HUES48 (cell line): ENCODE measurements at regions not wholly inside any gene's neighbourhood (a gene's known extent, or its start where the extent isn't known, plus 50 kb on each side); places are given as distances from the start of the nearest gene placed in this dataset.

Source experiments
- H3K27ac ChIP-seq: one replicate; pipeline ENCODE4 v1.7.0; 2013; ENCODE audit warnings: low read depth, low read length, inconsistent platforms
- H3K27me3 ChIP-seq: 2 replicates; pipeline ENCODE4 v1.6.1; 2013; ENCODE audit warnings: mild to moderate bottlenecking, low read length; ENCODE audit not compliant: control insufficient read depth, insufficient read depth
- H3K36me3 ChIP-seq: 2 replicates; pipeline ENCODE4 v1.6.1; 2013; ENCODE audit warnings: low read length; ENCODE audit not compliant: control insufficient read depth, insufficient read depth
- H3K4me1 ChIP-seq: 2 replicates; pipeline ENCODE4 v1.6.1; 2013; ENCODE audit warnings: mild to moderate bottlenecking, low read length; ENCODE audit not compliant: control insufficient read depth, insufficient read depth
- H3K4me3 ChIP-seq: 2 replicates; pipeline ENCODE4 v1.5.1; 2013; ENCODE audit warnings: mild to moderate bottlenecking, low read depth, low read length
- H3K9ac ChIP-seq: 2 replicates; pipeline ENCODE4 v1.6.1; 2013; ENCODE audit warnings: mild to moderate bottlenecking, low read depth, low read length, moderate library complexity
- H3K9me3 ChIP-seq: 2 replicates; pipeline ENCODE4 v1.6.1; 2013; ENCODE audit warnings: low read length; ENCODE audit not compliant: control insufficient read depth, insufficient read depth

DNA sequence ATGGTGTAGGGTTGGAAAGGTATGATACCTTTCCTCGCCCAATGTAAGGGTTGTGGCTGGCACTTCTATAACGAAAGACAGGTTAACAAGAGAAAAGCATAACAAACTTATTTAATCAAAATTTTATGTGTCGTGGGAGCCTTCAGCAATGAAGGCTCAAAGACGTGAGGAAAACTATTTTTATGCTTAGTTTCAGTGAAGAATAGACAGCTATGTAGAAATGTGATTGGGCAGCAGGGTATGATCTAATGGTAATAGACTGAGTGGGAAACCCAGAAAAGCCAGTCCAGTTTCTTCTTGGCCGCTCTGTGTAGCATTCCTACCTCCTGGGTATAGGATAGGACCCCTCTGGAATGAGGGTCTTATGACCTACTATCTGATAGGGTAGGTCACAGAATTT is 464.7 kb downstream of the ADGRL2 start:
- H3K36me3 ChIP-seq, result no peaks in the 10 kb centered on the region
- H3K27me3 ChIP-seq, result no peaks in the 10 kb centered on the region
- H3K4me1 ChIP-seq, result no peaks in the 10 kb centered on the region
- no peak overlapping the region for H3K9ac ChIP-seq
- H3K9me3 ChIP-seq, result no peaks in the 10 kb centered on the region
- no peak overlapping the region for H3K27ac ChIP-seq
- H3K4me3 ChIP-seq, result no peak overlapping the region

- Histone ChIP-seq H3K4me3 (no peak overlapping the region), H3K27me3 (no peaks in the 10 kb centered on the region), H3K4me1 (no peaks in the 10 kb centered on the region), H3K9me3 (no peaks in the 10 kb centered on the region), H3K36me3 (no peaks in the 10 kb centered on the region), H3K27ac (no peak overlapping the region), H3K9ac (no peak overlapping the region)
Observed at GRCh38 chr1:82264802-82265201, 464.1 kb downstream of the ADGRL2 start.

DNA sequence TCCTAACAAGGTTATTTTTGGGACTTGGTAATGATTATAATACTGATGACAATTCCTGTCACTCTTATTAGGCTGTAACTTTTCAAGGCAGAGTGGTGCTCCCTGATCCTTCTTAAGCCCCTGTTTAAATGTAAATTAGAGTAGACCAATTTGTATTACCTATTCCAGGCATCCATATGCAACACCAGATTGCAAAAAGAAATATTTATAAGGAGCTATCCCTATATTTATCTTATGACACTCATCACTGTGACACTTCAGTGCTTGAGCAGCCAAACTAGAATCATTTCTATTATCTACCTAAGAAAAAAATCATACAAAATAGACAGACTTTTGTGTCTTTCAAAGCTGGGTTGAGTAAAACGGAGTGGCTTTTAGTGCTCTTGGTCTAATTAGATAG is 462.7 kb downstream of the ADGRL2 start:
- Histone ChIP-seq H3K36me3 (no peaks in the 10 kb centered on the region), H3K9ac (no peak overlapping the region), H3K9me3 (no peaks in the 10 kb centered on the region), H3K27ac (no peak overlapping the region), H3K27me3 (no peaks in the 10 kb centered on the region), H3K4me3 (no peak overlapping the region), H3K4me1 (no peaks in the 10 kb centered on the region)

- Histone ChIP-seq H3K36me3 (no peaks in the 10 kb centered on the region), H3K4me3 (no peak overlapping the region), H3K9me3 (no peaks in the 10 kb centered on the region), H3K4me1 (no peaks in the 10 kb centered on the region), H3K27me3 (no peaks in the 10 kb centered on the region), H3K9ac (no peak overlapping the region), H3K27ac (no peak overlapping the region)
Observed at GRCh38 chr1:82260666-82261065, 459.9 kb downstream of the ADGRL2 start.

DNA sequence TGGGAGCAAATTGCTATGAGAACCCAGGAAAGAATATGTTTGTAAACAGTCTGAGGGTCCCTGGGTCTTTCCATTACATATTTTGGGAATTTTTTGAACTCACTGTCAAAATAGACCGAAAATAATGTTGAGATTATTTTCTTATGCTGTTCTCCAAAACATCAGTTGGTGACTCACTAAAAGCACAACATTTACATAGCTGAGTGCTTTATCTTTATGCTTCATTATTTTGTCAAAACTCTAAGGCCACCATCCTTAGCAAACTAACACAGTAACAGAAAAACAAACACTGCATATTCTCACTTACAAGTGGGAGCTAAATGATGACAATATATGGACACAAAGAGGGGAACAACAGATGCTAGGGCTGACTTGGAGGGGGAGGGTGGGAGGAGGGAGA is 459.3 kb downstream of the ADGRL2 start:
- no peak overlapping the region for H3K4me3 ChIP-seq
- no peak overlapping the region for H3K9ac ChIP-seq
- no peak overlapping the region for H3K27ac ChIP-seq
- H3K27me3 ChIP-seq, result no peaks in the 10 kb centered on the region
- H3K4me1 ChIP-seq, result no peaks in the 10 kb centered on the region
- no peaks in the 10 kb centered on the region for H3K36me3 ChIP-seq
- H3K9me3 ChIP-seq, result no peaks in the 10 kb centered on the region

DNA sequence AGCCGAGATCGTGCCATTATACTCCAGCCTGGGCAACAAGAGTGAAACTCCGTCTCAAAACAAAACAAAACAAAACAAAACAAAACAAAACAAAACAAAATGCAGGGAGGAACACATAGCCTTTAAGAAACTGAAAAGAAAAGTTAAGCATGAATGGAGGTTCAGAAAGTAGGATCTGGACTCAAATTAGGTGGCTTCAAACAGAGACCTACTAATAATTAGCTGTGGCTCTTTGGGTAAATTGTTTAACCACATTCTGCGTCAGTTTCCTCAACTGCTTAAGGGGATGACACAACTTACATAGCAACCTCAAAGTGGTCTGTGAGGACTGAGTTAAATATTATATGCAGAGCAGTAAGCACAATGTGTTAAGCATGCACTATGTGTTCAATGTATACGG is 458.2 kb downstream of the ADGRL2 start:
- Histone ChIP-seq H3K27ac (no peak overlapping the region), H3K4me1 (no peaks in the 10 kb centered on the region), H3K27me3 (no peaks in the 10 kb centered on the region), H3K9ac (no peak overlapping the region), H3K4me3 (no peak overlapping the region), H3K9me3 (no peaks in the 10 kb centered on the region), H3K36me3 (no peaks in the 10 kb centered on the region)

DNA sequence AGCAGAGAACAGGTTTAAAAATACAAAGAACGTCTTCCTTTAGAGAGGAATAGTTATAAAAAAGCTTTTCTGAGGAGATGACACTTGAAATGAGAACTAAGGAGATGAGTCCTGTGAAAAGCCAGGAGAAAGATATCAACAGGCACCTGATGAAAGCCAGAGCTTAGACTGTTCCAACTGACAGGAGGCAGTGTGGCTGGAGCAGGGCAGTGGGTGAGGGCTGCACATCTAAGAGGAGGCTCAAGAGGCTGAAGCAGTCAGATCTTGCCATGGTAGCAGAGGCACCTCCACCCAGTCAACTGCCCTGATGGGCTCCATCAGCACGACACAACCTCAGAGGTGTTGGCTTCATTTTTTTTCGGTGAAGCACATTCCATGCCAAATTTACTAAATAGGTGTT is 445.3 kb downstream of the ADGRL2 start:
- H3K27me3 ChIP-seq, result no peaks in the 10 kb centered on the region
- H3K9me3 ChIP-seq, result 0 out of 2 replicates have a peak, but pooled peaks cover 5% of the 10 kb centered on the region
- no peak overlapping the region for H3K9ac ChIP-seq
- H3K36me3 ChIP-seq, result no peaks in the 10 kb centered on the region
- no peaks in the 10 kb centered on the region for H3K4me1 ChIP-seq
- no peak overlapping the region for H3K27ac ChIP-seq
- no peak overlapping the region for H3K4me3 ChIP-seq

- H3K4me3 ChIP-seq, result no peak overlapping the region
- no peaks in the 10 kb centered on the region for H3K4me1 ChIP-seq
- no peaks in the 10 kb centered on the region for H3K36me3 ChIP-seq
- 0 out of 2 replicates have a peak, but pooled peaks cover 5% of the 10 kb centered on the region for H3K9me3 ChIP-seq
- H3K27me3 ChIP-seq, result no peaks in the 10 kb centered on the region
- no peak overlapping the region for H3K27ac ChIP-seq
- no peak overlapping the region for H3K9ac ChIP-seq
Observed at GRCh38 chr1:82245345-82246014, 444.7 kb downstream of the ADGRL2 start.

DNA sequence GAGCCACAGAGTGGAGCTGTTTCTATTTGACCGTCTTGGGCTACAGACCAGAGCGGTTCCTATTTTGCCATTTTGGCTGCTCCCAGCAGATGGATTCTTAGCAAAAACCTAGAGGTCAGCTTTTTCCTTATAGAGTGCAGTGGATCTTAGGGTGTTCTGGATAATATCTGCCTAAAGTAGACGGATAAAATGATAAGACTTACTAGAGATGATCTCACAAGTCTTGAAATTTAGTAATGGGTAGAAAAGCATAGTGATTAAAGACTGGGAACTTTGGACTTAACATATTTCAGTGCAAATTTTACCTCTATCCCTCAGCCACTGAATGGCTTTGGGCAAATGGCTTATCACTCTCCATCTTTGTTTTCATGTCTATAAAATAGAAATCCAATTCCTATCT is 439.8 kb downstream of the ADGRL2 start:
- no peak overlapping the region for H3K9ac ChIP-seq
- H3K4me3 ChIP-seq, result no peak overlapping the region
- no peaks in the 10 kb centered on the region for H3K4me1 ChIP-seq
- H3K27me3 ChIP-seq, result no peaks in the 10 kb centered on the region
- 0 out of 2 replicates have a peak, but pooled peaks cover 5% of the 10 kb centered on the region for H3K9me3 ChIP-seq
- no peak overlapping the region for H3K27ac ChIP-seq
- H3K36me3 ChIP-seq, result no peaks in the 10 kb centered on the region

GRCh38 chr1:82230667-82231066 is 429.9 kb downstream of the ADGRL2 start:
- H3K9ac ChIP-seq, result no peak overlapping the region
- H3K27ac ChIP-seq, result no peak overlapping the region
- H3K4me3 ChIP-seq, result no peak overlapping the region
- H3K36me3 ChIP-seq, result no peaks in the 10 kb centered on the region
- H3K9me3 ChIP-seq, result no peaks in the 10 kb centered on the region
- H3K27me3 ChIP-seq, result no peaks in the 10 kb centered on the region
- no peaks in the 10 kb centered on the region for H3K4me1 ChIP-seq

DNA sequence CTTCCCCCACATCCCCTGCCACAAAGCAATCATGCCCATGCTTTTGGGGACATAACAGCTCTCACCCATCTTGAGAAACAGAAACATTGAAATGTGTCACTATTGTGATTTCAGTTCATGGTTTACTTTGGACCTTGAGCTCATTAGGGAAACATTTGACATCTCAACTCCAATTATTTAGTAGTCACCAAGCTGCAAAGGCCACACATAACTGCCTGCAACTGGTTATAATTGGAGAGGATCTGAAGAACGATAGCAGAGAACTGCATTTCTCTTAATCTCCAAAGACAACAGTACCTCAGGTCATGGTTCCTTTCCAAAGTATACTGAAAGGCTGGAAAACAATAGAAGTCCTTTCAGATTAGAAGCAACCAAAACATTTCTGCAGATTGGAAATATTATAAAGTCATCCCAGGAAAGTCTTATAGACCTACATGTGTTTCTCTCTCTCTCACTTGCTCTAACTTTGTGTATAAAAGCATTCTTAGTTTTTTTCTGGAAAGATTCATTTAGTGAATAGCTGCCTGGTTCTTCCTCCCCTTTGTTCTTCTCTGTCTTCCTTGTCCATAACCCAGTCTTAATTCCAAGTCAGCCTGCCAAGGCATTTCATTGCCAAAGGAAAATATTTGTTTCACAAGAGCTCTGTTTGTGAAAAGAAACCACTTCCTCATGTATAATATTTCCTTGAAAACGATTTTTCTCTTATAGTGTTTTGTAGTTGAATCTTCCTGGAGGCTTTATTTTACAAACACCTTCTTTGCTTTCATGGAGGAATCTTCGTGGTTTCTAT is 426.8 kb downstream of the ADGRL2 start:
- no peak overlapping the region for H3K27ac ChIP-seq
- H3K4me1 ChIP-seq, result no peaks in the 10 kb centered on the region
- no peak overlapping the region for H3K9ac ChIP-seq
- no peaks in the 10 kb centered on the region for H3K27me3 ChIP-seq
- no peaks in the 10 kb centered on the region for H3K36me3 ChIP-seq
- H3K9me3 ChIP-seq, result no peaks in the 10 kb centered on the region
- H3K4me3 ChIP-seq, result no peak overlapping the region
